Cardiac fibroblast (primary cell): ENCODE measurements at regions not wholly inside any gene's neighbourhood (a gene's known extent, or its start where the extent isn't known, plus 50 kb on each side); places are given as distances from the start of the nearest gene placed in this dataset.

ENCODE experiments used
- DNase-seq, 2 donors: peaks; one replicate each; pipeline versions ENCODE4 v3.0.0 to v3.0.0-alpha.2; 2010; ENCODE audit warnings: low read depth in 2 of 2
- H3K4me3 ChIP-seq, 2 donors: replicated peaks in 1 of 2; 1 replicate in 1 of 2; 2 replicates in 1 of 2; pipeline ENCODE4 v1.5.1; 2011; ENCODE audit warnings: low read depth in 2 of 2, low read length in 2 of 2, mild to moderate bottlenecking in 2 of 2, moderate library complexity in 1 of 2
- TF ChIP-seq, protein P1 (sequence below): IDR thresholded peaks from one replicate; pipeline ENCODE4 v1.5.1; 2011; ENCODE audit warnings: low read depth, mild to moderate bottlenecking, low read length, inconsistent platforms

DNA sequence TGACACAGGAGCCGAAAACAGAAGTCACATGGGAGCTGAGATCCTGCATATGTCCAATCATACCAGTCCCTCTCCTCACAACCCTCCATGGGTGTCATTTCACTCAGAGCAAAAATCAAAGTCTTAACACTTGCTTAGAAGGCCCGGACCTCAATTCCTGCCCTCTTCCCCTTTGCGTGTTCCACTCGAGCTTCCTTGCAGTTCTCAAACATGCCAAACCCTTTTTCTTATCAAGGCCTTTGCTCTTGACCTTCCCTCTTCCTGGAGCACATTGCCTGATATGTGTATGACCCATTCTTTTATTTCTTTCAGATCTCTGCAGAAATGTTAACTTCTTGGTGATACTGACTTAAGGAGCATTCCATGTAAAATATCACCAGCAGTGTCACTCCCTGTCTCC lies 87.0 kb upstream of the USP38 start:
- DNase-seq, result no peak
- TF ChIP-seq, protein P1, sequence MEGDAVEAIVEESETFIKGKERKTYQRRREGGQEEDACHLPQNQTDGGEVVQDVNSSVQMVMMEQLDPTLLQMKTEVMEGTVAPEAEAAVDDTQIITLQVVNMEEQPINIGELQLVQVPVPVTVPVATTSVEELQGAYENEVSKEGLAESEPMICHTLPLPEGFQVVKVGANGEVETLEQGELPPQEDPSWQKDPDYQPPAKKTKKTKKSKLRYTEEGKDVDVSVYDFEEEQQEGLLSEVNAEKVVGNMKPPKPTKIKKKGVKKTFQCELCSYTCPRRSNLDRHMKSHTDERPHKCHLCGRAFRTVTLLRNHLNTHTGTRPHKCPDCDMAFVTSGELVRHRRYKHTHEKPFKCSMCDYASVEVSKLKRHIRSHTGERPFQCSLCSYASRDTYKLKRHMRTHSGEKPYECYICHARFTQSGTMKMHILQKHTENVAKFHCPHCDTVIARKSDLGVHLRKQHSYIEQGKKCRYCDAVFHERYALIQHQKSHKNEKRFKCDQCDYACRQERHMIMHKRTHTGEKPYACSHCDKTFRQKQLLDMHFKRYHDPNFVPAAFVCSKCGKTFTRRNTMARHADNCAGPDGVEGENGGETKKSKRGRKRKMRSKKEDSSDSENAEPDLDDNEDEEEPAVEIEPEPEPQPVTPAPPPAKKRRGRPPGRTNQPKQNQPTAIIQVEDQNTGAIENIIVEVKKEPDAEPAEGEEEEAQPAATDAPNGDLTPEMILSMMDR, result no peak

DNA sequence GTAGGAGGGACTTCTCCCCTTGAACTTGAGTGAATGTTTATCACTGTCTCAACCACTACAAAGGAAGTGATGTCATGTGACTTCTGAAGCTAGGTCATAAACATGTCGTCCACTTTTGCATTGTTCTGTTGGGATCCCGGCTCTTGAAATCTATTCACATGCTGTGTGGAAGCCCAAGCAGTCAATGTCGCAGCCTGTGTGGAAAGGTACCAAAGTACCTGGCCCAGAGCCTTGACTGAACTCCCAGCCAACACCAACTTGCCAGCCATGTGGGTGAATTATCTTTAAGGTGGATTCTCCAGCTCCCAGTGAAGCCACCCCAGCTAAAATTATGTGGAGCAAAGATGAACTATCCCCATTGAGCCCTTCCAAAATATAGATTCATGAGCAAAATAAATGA lies 85.0 kb upstream of the USP38 start:
- DNase-seq, result no peak
- no peak overlapping the region for H3K4me3 ChIP-seq
- TF ChIP-seq, protein P1, result no peak

More for the DNA sequence above, 87.0 kb upstream of the USP38 start:
- no peak overlapping the region for H3K4me3 ChIP-seq

- no peak overlapping the region for H3K4me3 ChIP-seq
- TF ChIP-seq, protein P1, result no peak
- no peak for DNase-seq
These were observed 75.3 kb upstream of the USP38 start for GRCh38 chr4:143109376-143109775.

GRCh38 chr4:143118663-143119062 lies 66.1 kb upstream of the USP38 start:
- no peak for DNase-seq
- H3K4me3 ChIP-seq, result no peak overlapping the region
- TF ChIP-seq, protein P1, result no peak

GRCh38 chr4:143127621-143128020 lies 57.1 kb upstream of the USP38 start:
- TF ChIP-seq, protein P1, result no peak
- no peak for DNase-seq

GRCh38 chr4:143133977-143134376 lies 50.7 kb upstream of the USP38 start:
- DNase-seq, result no peak
- H3K4me3 ChIP-seq, result no peak overlapping the region
- TF ChIP-seq, protein P1, result no peak

More at GRCh38 chr4:143127621-143128020, 57.1 kb upstream of the USP38 start:
- H3K4me3 ChIP-seq, result no peak overlapping the region
